ENCODE measurements at regions not wholly inside any gene's neighbourhood (a gene's known extent, or its start where the extent isn't known, plus 50 kb on each side); places are given as distances from the start of the nearest gene placed in this dataset.

DNA sequence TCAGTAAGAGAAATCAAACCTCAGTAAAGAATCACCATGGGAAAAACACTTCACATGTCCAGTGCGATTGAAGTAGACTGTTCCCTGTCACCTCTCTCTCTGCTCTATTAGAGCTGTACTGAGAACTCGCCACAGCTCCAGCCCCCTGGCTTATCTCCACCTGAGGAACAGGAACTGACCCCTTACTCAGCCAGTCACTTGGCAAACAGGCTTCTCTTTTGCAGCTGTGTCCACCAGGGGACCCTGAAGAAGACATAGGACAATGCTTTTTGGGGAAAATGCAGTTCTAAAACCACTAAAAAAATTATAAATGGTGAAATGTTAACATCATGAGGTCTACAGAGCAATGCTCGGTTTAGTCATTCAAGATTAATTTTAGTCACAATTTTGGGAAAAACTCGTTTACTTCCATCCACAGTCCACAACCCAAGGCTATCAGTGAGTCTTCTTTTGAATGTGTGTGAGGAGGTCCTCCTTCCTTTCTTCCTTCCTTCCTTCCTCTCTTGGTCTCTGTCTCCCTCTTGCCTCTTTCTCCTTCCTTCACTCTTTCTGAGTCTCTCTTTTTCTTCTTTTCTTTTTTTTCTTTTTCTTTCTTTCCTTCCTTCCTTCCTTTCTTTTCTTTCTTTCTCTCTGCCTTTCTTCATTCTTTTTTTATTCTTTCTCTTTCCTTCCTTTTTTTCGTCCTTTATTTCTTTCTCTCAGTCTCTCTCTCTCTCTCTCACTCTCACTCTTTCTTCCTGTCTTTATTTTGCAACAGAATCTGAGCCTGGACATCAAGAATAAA, 1189.5 kb upstream of the TMEM132C start:
- DNase-seq, result no peak

DNA sequence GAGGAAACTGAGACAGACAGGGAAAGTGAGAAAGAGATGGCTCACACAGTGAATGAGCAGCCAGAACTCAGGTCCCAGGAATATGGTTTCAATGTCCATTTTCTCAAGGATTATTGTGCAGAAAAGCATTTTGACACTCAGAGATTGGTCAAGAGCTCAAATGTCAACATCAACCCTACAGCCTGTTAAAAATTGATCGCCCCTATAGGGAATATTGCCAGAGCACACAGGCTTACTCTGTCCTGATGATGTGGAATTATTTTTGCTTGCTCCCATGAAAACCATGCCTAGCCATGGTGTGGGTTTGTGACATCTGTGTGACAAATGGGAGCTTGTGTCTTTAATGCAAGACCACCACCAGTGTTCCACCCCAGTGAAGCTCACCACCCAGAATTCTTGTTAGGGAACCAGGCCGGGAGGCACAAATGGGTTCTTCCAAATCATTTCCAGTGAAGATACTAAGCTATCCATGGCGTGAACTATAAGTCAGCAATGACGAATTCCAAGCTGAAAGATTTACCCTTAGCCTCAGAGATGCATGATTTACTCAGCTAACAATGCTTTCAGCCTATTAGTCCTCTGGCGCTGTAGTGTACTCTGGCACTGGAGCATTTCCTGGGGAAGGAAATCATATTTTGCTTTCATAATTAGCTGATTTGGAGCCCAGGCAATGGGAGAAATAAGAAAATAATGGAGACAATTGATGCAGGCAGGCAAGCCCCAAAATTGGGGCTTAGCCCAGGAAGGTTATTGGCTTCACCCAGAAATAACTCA, 1188.2 kb upstream of the TMEM132C start:
- DNase-seq, result no peak

DNA sequence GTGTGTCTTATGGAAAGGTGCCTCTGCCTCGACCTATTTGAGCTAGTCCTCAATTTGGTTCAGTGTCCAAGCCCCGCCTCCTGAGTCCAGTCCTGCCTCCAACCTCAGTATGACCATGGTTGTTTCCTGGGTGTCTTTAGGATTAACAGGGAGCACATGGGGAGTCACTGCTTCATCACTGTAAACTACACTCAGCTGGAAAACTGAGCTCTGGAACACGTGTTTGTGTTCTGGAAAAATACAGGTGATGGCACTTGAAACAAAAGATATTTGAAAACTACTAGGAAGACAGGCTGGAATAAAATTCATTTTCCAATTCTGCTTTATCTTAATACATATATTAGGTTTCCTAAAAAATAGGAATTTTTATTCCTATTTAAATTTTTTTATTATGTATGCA, 1187.3 kb upstream of the TMEM132C start:
- DNase-seq, result no peak

DNA sequence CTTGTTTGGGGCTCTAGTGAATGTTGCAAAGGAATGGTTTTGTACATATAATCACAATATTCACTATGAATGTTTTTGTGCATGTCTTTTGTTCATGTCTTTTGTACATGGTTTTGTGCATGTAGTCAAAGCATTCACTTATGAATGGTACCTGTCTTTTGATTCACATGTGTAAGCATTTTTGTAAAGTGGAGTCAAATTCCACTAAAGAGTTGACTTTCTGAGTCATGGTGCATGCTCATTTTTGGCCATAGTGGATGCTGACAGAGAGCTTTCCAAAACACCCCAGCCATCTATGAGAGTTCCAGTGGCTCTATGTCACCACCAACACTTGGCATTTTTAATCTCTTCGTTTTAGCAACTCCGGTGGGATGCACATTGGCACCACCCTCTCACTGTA, 1185.9 kb upstream of the TMEM132C start:
- DNase-seq, result no peak

DNA sequence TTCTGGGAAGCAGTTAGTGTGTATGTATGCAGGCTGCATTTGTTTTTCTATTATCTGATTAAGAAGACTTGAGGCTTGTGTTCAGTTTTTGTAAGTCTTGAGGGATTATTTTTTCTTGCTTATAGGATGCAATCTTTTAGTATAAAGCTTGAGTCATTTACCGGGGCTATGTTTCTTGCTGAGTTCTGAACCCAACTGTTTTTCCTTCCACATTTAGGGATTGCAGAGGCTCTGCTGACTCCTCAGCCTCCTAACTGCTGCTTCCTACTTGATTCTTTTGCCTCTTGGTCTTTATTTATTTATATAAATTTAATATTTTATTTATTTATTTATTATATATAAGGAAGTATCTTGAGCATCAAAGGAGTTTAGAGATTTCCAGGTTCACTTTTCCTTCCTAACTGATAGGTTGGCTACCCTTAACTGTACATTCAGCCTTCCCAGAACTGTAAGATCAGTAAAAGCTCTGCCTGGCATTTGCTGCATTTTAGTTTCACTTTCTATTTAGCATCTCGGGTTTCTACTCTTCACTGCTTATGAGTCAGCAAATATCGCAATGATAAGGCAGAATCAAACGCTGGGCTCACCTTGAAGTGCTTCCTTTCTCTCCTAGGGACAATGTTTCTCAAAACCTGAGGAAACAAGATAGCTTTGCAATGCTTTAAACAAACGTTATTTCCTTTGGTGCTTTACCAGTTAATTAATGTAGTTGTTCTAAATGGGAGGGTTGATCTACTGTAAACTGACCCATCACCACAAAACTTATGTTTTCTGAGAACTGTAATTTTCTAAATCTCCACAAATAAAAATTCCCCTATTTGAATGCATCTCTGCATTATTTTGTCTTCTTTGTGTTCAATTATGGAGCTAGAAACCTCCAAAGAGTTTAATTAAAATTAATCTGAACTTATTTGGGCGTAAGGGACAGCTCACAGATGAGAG, 1183.7 kb upstream of the TMEM132C start:
- peak in 1 of 2 donors; percentile 18 for DNase-seq

DNA sequence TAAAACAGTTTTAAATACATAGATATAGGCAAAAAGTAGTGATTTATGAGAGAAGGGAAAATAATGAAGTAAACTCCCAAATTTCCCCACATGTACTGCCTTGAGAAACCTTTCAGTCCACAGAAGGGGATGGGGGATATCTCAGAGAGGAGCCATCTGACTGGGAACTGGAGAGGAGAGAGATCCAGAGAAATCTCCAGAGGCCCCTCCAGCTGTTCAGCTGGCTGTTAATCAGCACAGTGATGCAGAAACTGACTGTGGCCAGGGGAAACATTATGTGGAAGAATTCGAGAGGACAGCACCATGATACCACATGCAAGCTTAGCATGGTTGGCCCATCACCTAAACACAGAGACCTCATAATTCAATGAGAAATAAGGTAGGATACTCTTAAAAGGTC, 1165.9 kb upstream of the TMEM132C start:
- DNase-seq, result no peak

DNA sequence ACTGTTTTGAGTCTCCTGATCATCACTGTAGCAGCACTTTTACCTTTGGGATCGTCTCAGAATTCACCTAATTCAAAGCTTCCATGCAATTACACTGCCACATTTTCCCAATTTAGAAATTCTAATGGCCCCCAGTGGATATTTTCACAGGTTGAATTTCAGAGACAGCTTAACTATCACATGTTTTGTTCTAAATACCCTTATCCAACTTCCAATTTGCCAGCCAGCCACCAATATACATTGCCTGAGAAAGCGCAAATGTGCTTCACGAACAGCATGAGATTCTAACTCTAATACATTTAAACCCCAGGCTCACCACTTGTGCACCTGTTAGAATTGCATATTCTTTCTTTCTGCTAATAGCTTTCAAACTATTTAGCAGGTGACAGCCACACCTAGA, 1160.9 kb upstream of the TMEM132C start:
- no peak for DNase-seq

DNA sequence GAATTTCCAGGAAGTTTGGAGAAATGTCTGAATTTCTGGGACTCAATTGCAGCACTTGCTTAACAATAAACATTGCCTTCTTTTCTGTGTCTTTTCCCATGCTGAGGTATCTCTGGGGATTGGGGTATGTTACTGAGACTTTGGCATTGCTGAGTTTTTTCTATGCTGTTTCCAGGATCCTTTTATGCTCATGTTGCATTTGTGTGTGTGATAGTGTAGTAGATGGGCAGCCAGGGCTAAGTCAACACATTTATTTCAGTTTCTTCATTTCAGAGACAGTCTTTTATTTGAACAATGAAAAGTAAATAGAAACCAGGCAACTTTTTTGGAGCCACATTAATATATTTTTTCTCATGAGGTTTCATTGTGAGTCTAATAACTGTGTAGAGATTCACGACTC, 1160.3 kb upstream of the TMEM132C start:
- no peak for DNase-seq

DNA sequence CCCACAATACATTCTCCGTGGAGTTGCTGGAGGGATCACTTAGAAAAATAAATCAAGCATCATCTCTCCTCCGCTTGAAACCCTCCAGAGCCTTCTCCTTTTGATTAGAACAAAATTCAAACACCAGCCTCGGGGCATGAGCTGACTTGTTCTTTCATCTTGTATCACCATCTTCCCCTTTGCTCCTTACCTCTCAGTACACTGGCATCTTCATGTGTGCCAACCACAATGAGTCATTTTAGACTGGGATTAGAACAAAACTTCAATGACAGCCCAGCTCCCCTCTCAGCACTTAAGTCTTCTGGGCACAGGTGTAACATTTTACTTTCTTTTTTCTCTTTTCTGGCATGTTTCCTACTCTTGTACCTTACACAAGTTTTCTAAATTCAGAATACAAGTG, 1159.2 kb upstream of the TMEM132C start:
- no peak for DNase-seq

DNA sequence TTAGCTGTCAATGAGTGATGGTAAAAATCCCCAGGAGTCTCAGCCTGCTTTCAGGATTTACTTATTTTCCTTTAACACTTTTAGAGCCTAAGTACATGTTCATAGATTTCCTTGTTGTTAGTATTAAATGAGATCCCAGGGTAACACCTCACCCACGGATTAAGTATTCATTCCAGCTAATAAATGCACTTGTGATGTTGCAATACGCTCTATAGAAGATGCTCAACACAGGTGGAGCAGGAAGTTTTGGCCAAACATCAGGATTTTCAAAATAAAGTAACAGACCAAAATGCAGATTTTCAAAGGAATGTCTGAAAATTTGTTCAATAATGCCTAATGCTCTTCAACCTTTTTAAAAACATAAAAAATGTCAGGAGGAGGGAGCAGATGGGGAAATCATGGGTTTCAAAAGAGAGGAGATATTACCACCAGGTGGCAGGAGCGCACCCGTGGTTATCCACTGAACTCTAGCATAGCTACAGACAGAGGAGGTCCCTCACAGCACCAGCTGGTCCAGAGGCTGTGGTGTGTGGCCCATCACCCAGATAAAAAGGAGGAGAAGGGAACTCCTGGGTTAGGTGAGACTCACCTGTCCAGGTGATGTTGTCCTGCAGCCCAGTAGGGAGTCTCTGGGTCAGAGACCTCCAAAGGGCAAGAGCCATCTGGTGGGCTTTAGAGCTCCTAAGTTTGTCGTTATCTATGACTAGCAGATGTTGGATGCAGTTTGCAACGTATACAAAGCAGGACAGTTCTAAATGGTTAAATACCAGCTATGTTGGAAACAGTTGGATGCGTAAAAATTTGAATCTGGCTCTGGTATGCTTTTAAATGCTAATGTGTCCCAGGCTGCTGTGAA, 1158.4 kb upstream of the TMEM132C start:
- DNase-seq, result peak; percentile 49 to 57

DNA sequence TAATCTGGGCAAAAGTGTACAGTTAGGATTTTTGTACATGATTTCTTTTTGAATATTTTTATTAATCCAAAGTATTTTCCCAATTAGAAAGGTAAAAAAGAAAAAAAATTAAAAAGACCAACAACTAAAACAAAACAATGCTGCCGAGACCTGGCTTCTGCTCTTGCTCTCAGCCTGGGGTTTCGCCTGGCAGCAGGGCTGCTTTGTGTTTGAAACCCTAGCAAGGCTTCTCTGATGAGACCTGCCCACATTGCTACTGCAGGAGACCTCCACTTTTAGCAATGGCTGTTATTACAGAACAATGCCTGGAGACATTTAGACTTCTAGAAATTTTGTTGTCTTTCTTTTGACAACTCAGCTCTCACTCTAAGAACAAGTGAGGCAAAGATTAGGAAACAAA, 1153.0 kb upstream of the TMEM132C start:
- no peak for DNase-seq

DNA sequence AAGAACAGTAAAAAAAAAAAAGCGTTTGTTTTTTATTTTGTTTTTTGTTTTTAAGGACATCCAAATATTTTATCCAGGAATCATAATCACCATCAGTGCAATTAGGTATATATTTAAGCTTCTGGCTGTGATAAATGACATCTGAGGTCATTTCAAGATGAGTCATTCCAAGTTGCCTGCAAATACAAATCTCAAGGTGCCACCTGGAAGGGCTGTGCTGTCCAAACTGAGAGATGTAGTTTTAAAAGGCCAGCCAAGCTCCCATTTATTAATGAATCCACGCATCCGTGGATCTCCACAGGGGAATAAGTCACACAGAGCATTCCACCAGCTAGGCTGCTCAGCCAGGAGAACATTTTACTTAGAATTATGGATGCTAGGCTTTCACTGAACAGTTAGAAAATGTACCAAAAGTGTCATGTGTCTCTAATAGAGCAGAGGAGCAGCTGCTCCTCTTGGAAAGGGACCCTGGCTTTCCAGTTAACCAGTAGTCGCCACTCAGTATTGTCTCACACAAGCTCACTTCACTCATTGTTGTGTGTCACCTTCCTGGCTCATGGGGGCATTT, 1151.4 kb upstream of the TMEM132C start:
- DNase-seq, result no peak

DNA sequence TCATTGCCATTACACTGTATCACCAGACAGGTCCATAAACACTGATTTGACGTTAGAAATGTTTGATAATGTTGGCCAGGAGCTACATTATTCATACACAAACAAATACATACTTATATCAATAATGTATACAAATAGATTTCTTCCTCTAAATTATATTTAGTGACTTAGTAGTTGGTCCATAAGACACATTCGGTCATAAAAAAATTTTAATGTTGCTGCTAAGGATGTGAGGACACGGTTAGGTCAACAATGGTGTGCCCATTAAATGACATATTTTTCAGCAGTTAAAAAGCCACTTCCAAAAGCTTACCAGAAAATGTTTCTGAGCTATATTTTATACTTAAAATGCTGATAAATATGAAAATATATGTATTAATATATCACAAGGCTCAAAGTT, 1148.7 kb upstream of the TMEM132C start:
- no peak for DNase-seq

DNA sequence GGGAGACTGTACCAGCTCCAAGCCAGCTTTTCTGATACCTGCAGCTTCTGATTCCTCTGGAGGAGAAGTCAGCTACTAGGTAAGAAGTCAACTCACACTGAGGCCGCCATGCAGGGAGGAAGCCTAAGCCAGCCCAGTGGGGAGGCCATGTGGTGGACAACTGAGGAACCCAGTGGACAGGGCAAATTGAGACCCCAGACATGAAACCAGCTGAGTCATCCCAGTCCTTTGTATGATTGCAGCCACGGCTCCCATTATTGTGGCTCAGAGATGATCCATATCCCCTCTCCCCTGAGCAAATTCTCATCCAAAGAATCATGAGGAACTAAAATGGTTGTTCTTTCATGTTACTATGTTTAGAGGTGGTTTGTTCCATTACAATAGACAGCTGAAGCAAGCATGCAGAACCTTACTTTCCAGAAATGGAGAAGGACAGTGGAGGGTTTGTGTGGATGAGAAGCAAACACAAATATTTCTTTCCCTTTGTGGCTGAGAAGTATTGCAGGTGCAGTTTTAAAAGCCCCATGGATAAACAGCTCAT, 1147.3 kb upstream of the TMEM132C start:
- DNase-seq, result no peak

DNA sequence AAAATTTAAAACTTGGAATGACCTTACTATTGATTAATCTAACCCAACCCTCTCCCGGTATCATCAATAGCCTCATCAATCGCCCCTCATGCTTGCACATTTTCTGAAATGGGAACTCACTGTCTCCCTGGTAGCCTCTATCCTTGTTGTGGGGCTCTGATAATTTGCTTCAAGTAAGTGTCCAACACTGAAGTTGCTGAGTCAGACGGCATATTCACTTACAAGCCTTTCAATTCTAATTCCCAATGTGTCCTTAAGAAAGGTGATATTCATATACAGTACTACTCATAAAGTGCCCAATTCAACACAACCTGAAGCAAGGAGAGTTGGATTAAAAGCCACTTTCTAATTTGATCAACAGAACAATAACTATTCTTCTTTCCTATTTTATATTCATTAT, 1146.1 kb upstream of the TMEM132C start:
- DNase-seq, result no peak

DNA sequence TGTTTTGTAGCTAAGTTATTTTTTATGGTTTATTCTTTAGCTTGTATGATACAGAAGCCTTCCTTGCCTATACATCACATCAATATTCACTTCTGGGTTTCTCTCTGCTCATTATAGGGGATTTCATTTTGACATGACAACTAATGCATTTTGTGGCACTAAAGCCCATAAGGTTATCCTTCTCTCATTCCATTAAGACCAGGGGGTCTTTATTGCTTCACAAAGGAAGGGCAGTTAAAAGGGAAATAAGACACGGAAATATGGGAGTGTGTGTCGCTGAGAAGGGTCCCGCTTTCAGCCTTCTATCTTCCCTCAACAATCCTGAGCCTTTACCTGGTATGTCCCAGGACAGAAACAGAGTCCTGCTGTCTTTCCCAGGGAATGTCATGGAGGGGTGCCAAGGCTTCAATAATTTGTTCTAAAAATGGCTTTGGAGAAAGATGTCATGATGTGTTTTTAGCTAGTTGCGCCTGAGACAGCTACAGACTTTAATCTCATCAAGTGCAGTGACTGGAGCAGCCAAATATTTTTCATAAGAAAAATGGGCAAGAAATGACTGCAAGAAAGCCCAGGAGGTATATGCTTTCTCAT, 1145.4 kb upstream of the TMEM132C start:
- DNase-seq, result no peak

DNA sequence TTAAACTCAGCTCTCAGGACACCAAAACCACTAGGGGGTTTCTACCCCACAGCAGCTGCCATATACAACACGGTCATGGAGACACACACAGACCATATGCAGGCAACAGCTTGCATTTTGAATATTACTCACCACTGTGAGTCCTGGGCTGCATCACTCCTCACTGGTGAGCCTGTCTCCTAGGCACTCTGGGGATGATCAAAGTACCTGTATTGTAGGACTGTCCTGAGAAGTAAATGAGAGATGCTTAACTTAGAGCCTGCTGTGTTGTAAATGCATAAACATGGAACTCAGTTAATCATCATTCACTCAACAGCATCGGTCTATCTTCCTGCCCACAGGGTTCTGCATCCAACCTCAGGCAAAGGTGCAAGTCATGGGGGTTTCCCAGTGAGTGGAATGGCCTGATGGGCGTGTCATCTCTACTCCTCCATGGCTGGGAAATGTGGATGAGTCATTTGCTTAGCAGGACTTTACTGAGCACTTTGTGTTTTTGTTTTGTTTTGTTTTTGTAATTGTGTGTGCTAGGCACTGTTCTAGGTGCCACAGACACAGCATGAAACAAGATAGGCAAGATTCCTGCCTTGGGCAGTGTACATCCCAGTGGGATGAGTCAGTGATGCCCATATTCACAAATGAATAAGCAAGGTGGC, 1141.2 kb upstream of the TMEM132C start:
- peak; percentile 35 to 49 for DNase-seq

DNA sequence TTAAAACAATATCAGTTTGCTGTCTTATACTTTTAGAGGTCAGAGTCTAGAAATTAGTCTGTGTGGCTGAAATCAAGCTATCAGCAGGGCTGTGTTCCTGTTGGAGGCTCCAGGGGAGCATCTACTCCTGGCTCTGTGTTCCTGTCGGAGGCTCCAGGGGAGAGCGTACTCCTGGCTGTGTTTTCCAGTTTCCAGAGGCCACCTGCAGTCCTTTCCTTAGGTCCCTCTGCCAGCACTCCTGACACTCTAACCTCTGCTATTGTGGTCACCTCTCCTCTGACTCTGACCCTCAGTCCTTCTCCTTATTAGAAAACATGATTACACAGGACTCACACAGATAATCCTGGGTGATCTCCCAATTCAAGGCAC, 1140.7 kb upstream of the TMEM132C start:
- DNase-seq, result no peak

DNA sequence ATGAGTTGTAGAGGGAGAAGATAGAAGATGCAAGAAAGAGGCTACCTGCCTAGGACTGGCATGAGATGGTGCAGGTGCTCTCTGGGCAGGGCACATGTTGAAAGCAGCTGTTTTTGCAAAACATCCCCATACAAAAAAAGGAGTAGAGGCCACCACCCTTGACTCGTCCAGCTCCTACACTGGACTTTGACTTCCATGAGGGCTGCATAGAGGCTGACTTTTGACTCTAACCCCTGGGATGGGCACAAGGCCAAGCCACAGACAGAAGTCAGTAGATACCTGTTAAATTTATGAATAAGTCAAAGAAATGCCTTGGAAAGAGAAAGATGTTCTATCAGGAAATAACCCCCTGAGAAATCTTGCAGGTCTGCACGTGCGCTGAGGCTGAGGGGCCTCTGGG, 1139.1 kb upstream of the TMEM132C start:
- no peak for DNase-seq

DNA sequence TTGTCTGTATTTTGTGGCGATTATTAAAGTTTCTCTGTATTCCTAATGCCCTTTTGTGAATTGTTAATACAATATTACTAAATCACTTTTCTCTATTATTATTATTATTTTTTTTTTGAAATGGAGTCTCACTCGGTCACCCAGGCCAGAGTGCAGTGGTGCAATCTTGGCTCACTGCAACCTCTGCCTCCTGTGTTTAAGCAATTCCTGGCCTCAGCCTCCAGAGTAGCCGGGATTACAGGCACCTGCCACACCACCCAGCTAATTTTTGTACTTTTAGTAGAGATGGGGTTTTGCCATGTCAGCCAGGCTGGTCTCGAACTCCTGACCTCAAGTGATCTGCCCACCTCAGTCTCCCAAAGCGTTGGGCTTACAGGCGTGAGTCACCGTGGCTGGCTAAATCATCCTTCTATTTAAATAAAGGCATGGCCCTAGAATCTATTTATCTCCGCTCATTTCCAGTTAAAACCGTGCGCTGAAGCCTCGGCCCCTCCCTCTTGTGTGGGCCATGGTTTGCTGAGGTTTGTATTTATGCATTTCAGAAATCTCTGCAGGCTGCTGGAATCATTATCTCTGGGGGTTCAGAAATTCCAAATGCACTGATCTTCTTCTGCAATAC, 1136.4 kb upstream of the TMEM132C start:
- DNase-seq, result no peak

Data from stimulated activated CD4-positive, alpha-beta T cell treated with anti-CD3 and anti-CD28 coated beads, Interleukin-2, amount 100 ng/mL, for 24 hours (primary cell).